ENCODE measurements at regions not wholly inside any gene's neighbourhood (a gene's known extent, or its start where the extent isn't known, plus 50 kb on each side); places are given as distances from the start of the nearest gene placed in this dataset.

GRCh38 chr11:80388130-80388529 is 947.3 kb upstream of the TENM4 start:
- no peak for DNase-seq
- H3K36me3 ChIP-seq (ENCODE audit: low read depth, missing control alignments) = no peaks in the 10 kb centered on the region
- no peaks in the 10 kb centered on the region for H3K4me1 ChIP-seq
- H3K27me3 ChIP-seq = no peaks in the 10 kb centered on the region
- TF ChIP-seq POLR2A (IDR thresholded peaks at IDR 0.05) = no peak
- TF ChIP-seq, protein P1, sequence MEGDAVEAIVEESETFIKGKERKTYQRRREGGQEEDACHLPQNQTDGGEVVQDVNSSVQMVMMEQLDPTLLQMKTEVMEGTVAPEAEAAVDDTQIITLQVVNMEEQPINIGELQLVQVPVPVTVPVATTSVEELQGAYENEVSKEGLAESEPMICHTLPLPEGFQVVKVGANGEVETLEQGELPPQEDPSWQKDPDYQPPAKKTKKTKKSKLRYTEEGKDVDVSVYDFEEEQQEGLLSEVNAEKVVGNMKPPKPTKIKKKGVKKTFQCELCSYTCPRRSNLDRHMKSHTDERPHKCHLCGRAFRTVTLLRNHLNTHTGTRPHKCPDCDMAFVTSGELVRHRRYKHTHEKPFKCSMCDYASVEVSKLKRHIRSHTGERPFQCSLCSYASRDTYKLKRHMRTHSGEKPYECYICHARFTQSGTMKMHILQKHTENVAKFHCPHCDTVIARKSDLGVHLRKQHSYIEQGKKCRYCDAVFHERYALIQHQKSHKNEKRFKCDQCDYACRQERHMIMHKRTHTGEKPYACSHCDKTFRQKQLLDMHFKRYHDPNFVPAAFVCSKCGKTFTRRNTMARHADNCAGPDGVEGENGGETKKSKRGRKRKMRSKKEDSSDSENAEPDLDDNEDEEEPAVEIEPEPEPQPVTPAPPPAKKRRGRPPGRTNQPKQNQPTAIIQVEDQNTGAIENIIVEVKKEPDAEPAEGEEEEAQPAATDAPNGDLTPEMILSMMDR (IDR thresholded peaks at IDR 0.05) = no peak
- intact Hi-C loops (cut with DNase I; ENCODE audit: low total_unique reads) = no loop called here
- no peak overlapping the region for H3K4me3 ChIP-seq
- 60 to 67% methylated on average over 1 of the region's 1 CpG for WGBS, 2 donors
- no peak overlapping the region for H3K27ac ChIP-seq
- H3K9me3 ChIP-seq = no peaks in the 10 kb centered on the region

- no peak overlapping the region for H3K4me3 ChIP-seq
- WGBS, 2 donors = 70 to 72% methylated on average over 3 of the region's 3 CpGs
Observed at GRCh38 chr11:80383655-80384054, 942.8 kb upstream of the TENM4 start.

GRCh38 chr11:80379620-80380278 is 938.9 kb upstream of the TENM4 start:
- Histone ChIP-seq H3K36me3 (ENCODE audit: low read depth, missing control alignments) (no peaks in the 10 kb centered on the region), H3K4me3 (no peak overlapping the region), H3K27ac (no peak overlapping the region), H3K27me3 (no peaks in the 10 kb centered on the region), H3K9me3 (no peaks in the 10 kb centered on the region), H3K4me1 (no peaks in the 10 kb centered on the region)
- 88 to 90% methylated on average over 1 of the region's 1 CpG for whole genome bisulfite sequencing, 2 donors
- intact Hi-C loops (cut with DNase I; ENCODE audit: low total_unique reads) = no loop called here
- TF ChIP-seq, protein P1 (IDR thresholded peaks at IDR 0.05) = no peak
- no peak for TF ChIP-seq POLR2A (IDR thresholded peaks at IDR 0.05)
- no peak for DNase-seq

More at GRCh38 chr11:80383655-80384054, 942.8 kb upstream of the TENM4 start:
- Histone ChIP-seq H3K36me3 (ENCODE audit: low read depth, missing control alignments) (no peaks in the 10 kb centered on the region), H3K27ac (no peak overlapping the region), H3K9me3 (no peaks in the 10 kb centered on the region), H3K27me3 (no peaks in the 10 kb centered on the region), H3K4me1 (no peaks in the 10 kb centered on the region)
- DNase-seq = no peak
- intact Hi-C loops (cut with DNase I; ENCODE audit: low total_unique reads) = no loop called here
- TF ChIP-seq POLR2A (IDR thresholded peaks at IDR 0.05) = no peak
- TF ChIP-seq, protein P1 (IDR thresholded peaks at IDR 0.05) = no peak

DNA sequence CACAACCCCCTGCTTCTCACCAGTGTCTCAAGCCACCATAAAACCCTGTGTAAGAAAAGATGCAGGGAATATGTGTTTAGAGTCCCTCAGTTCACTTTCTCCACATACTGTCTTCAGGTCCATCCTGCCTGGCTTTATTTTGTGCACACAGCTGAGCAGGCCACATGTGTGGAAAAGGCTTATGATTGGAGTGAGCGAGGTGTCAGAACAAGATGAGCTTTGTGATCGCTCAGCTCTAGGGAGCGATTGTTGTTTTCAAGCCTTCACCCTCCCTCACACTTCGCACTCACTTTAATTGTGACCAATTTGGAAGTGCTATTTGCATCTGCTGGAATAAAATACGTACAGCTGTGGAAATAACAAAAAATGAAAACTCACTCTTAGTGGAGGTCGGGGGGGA is 931.1 kb upstream of the TENM4 start:
- intact Hi-C loops (cut with DNase I; ENCODE audit: low total_unique reads) = no loop called here

More for the DNA sequence above, 931.1 kb upstream of the TENM4 start:
- no peak for DNase-seq
- Histone ChIP-seq H3K27me3 (no peaks in the 10 kb centered on the region), H3K9me3 (no peaks in the 10 kb centered on the region), H3K4me3 (no peak overlapping the region), H3K27ac (no peak overlapping the region), H3K4me1 (no peaks in the 10 kb centered on the region), H3K36me3 (ENCODE audit: low read depth, missing control alignments) (no peaks in the 10 kb centered on the region)
- TF ChIP-seq, protein P1 (IDR thresholded peaks at IDR 0.05) = no peak
- no peak for TF ChIP-seq POLR2A (IDR thresholded peaks at IDR 0.05)
- 88 to 93% methylated on average over 6 of the region's 6 CpGs for WGBS, 2 donors
